ENCODE measurements at regions not wholly inside any gene's neighbourhood (a gene's known extent, or its start where the extent isn't known, plus 50 kb on each side); places are given as distances from the start of the nearest gene placed in this dataset.

DNA sequence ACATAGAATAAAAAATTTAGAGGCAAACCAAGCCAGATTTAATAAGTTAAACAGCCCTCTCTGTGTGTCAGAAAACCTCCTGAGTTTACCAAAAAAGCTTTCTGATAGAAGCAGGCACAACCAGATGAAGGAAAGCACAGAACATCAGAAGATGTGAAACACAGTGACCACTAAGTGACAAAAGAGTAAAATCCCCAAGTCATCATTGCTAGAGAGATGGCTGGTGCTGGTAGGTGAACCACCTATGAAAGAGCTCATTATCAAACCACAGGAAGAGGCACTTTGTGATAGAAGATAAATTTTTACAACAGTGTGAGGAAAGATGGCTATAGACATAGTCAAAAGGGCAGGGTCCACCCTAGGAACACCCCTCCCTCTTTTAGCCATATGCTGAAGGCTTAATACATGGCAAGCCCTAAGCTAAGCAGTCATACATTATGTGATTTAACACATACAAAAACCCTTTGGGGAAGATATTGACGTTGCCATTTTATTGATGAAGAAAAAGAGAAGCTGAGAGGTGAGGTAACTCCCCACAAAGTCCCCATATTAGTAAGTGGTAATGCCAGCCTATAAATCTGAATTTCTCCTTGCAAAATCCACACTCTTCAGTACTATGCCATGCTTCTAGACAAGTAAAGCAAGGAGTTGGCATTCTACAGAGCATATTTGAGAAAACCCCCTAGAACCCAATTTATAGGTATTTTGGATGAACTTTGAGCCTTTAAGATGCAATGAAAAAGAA, 449.9 kb downstream of the LRIG3 start:
- TF ChIP-seq, protein P1, sequence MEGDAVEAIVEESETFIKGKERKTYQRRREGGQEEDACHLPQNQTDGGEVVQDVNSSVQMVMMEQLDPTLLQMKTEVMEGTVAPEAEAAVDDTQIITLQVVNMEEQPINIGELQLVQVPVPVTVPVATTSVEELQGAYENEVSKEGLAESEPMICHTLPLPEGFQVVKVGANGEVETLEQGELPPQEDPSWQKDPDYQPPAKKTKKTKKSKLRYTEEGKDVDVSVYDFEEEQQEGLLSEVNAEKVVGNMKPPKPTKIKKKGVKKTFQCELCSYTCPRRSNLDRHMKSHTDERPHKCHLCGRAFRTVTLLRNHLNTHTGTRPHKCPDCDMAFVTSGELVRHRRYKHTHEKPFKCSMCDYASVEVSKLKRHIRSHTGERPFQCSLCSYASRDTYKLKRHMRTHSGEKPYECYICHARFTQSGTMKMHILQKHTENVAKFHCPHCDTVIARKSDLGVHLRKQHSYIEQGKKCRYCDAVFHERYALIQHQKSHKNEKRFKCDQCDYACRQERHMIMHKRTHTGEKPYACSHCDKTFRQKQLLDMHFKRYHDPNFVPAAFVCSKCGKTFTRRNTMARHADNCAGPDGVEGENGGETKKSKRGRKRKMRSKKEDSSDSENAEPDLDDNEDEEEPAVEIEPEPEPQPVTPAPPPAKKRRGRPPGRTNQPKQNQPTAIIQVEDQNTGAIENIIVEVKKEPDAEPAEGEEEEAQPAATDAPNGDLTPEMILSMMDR (IDR thresholded peaks at IDR 0.05; ENCODE audit: low read depth, low read length, poor library complexity, severe bottlenecking): no peak
- no peak for TF ChIP-seq EZH2phosphoT487 (IDR thresholded peaks at IDR 0.05; ENCODE audit: borderline replicate concordance, low read length)
- H3K9me3 ChIP-seq (ENCODE audit: control insufficient read depth, insufficient read depth, low read length): no peaks in the 10 kb centered on the region
- no peaks in the 10 kb centered on the region for H4K20me1 ChIP-seq (ENCODE audit: control insufficient read depth, insufficient read depth, low read depth, low read length)
- H3K9me2 ChIP-seq (replicated peaks; ENCODE audit: control insufficient read depth, low read length): no peaks in the 10 kb centered on the region
- no peak overlapping the region for H3K4me3 ChIP-seq (ENCODE audit: low read length)
- no peaks in the 10 kb centered on the region for H3K36me3 ChIP-seq (ENCODE audit: control insufficient read depth, low read length)
- H3F3A ChIP-seq (ENCODE audit: control insufficient read depth, insufficient read depth): no peaks in the 10 kb centered on the region
- no peaks in the 10 kb centered on the region for H3K27me3 ChIP-seq (ENCODE audit: control insufficient read depth, low read length)
- H3K4me2 ChIP-seq (ENCODE audit: low read length): no peak overlapping the region
- no peaks in the 10 kb centered on the region for H3K79me2 ChIP-seq (ENCODE audit: control insufficient read depth, low read length)
- H3K27ac ChIP-seq (ENCODE audit: low read depth, low read length): no peak overlapping the region
- no peaks in the 10 kb centered on the region for H3K4me1 ChIP-seq (ENCODE audit: control insufficient read depth, low read length)

DNA sequence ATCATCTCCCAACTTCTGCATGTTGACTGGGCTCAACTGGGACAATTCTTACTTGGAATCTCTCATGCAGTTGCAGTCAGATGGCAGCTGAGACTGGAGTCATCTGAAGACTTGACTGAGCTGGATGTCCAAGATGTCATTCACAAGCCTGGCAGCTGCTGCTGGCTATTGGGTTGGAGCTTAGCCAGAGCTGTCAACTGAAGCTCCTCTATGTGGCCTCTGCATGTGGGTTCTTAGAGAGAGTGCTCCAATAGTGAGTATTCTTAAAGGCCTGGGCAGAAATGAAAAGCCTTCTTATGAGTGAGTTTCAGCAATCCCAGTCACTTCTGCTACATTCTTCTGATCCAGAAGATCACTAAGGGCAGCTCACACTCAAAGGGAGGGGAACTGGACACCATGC, 440.9 kb downstream of the LRIG3 start:
- H3K4me2 ChIP-seq (ENCODE audit: low read length): no peak overlapping the region
- H3K27me3 ChIP-seq (ENCODE audit: control insufficient read depth, low read length): no peaks in the 10 kb centered on the region
- TF ChIP-seq, protein P1 (IDR thresholded peaks at IDR 0.05; ENCODE audit: low read depth, low read length, poor library complexity, severe bottlenecking): no peak
- no peak for TF ChIP-seq EZH2phosphoT487 (IDR thresholded peaks at IDR 0.05; ENCODE audit: borderline replicate concordance, low read length)
- no peak overlapping the region for H3K27ac ChIP-seq (ENCODE audit: low read depth, low read length)
- H3K4me1 ChIP-seq (ENCODE audit: control insufficient read depth, low read length): no peaks in the 10 kb centered on the region
- H4K20me1 ChIP-seq (ENCODE audit: control insufficient read depth, insufficient read depth, low read depth, low read length): no peaks in the 10 kb centered on the region
- no peak overlapping the region for H3K4me3 ChIP-seq (ENCODE audit: low read length)
- no peaks in the 10 kb centered on the region for H3K9me2 ChIP-seq (replicated peaks; ENCODE audit: control insufficient read depth, low read length)
- H3F3A ChIP-seq (ENCODE audit: control insufficient read depth, insufficient read depth): no peaks in the 10 kb centered on the region
- H3K36me3 ChIP-seq (ENCODE audit: control insufficient read depth, low read length): no peaks in the 10 kb centered on the region
- no peaks in the 10 kb centered on the region for H3K79me2 ChIP-seq (ENCODE audit: control insufficient read depth, low read length)
- H3K9me3 ChIP-seq (ENCODE audit: control insufficient read depth, insufficient read depth, low read length): no peaks in the 10 kb centered on the region

DNA sequence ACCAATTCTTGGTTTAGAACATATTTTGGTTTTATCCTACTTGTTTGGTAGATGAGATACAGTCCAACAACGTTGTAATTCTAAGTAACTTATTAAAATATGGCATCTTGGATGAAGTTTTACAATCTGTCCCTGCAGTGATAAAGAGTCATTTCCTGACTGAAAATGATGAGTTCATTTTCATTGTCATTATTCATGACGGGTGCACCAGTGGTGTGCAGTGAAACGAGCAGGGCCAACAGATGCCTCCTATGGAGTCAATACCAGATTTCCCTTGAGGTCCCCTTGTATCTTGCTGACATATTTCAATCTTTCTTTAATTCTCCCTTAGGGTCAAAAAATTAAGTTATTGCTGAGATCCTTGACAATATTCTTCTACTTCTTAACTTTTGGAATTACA, 438.5 kb downstream of the LRIG3 start:
- H3K9me3 ChIP-seq (ENCODE audit: control insufficient read depth, insufficient read depth, low read length): no peaks in the 10 kb centered on the region
- TF ChIP-seq, protein P1 (IDR thresholded peaks at IDR 0.05; ENCODE audit: low read depth, low read length, poor library complexity, severe bottlenecking): no peak
- no peak for TF ChIP-seq EZH2phosphoT487 (IDR thresholded peaks at IDR 0.05; ENCODE audit: borderline replicate concordance, low read length)
- no peak overlapping the region for H3K27ac ChIP-seq (ENCODE audit: low read depth, low read length)
- H3K27me3 ChIP-seq (ENCODE audit: control insufficient read depth, low read length): no peaks in the 10 kb centered on the region
- no peaks in the 10 kb centered on the region for H3K4me1 ChIP-seq (ENCODE audit: control insufficient read depth, low read length)
- H3K9me2 ChIP-seq (replicated peaks; ENCODE audit: control insufficient read depth, low read length): no peaks in the 10 kb centered on the region
- no peaks in the 10 kb centered on the region for H3F3A ChIP-seq (ENCODE audit: control insufficient read depth, insufficient read depth)
- H3K4me3 ChIP-seq (ENCODE audit: low read length): no peak overlapping the region
- H3K4me2 ChIP-seq (ENCODE audit: low read length): no peak overlapping the region
- H4K20me1 ChIP-seq (ENCODE audit: control insufficient read depth, insufficient read depth, low read depth, low read length): no peaks in the 10 kb centered on the region
- H3K79me2 ChIP-seq (ENCODE audit: control insufficient read depth, low read length): no peaks in the 10 kb centered on the region
- no peaks in the 10 kb centered on the region for H3K36me3 ChIP-seq (ENCODE audit: control insufficient read depth, low read length)

Data from DOHH2 (cell line).